Nephron (organoid): ENCODE measurements at regions not wholly inside any gene's neighbourhood (a gene's known extent, or its start where the extent isn't known, plus 50 kb on each side); places are given as distances from the start of the nearest gene placed in this dataset.

Experiments used
- H3K27ac Mint-ChIP-seq, 3 experiments: 2 replicates each; pipeline ENCODE4 v1.8.0; 2020; ENCODE audit warnings: mixed read lengths in 3 of 3, mild to moderate bottlenecking in 2 of 3, moderate library complexity in 1 of 3
- H3K27me3 Mint-ChIP-seq: 2 replicates; pipeline ENCODE4 v1.8.0; 2021; ENCODE audit warnings: low read depth, mild to moderate bottlenecking, moderate library complexity, mixed read lengths
- H3K36me3 Mint-ChIP-seq: 2 replicates; pipeline ENCODE4 v1.8.0; 2020; ENCODE audit warnings: low read depth, mixed read lengths
- H3K4me1 Mint-ChIP-seq: 2 replicates; pipeline ENCODE4 v1.8.0; 2020; ENCODE audit warnings: mixed read lengths
- H3K4me3 Mint-ChIP-seq, 3 experiments: 2 replicates each; pipeline ENCODE4 v1.8.0; 2020; ENCODE audit warnings: mild to moderate bottlenecking in 3 of 3, mixed read lengths in 3 of 3, moderate library complexity in 2 of 3
- H3K9me3 Mint-ChIP-seq: 2 replicates; pipeline ENCODE4 v1.8.0; 2020; ENCODE audit warnings: mixed read lengths
- CTCF ChIP-seq, 3 experiments: fragments of 200-600 bp; sonication (generic); IDR thresholded peaks; one replicate each; pipeline ENCODE4 v1.5.0; 2021; ENCODE audit warnings: antibody characterized with exemption in 3 of 3; ENCODE audit not compliant: unreplicated experiment in 3 of 3

- Mint-ChIP-seq H3K27ac (no peak overlapping the region), H3K36me3 (no peaks in the 10 kb centered on the region), H3K9me3 (no peaks in the 10 kb centered on the region), H3K27me3 (peaks cover 31% of the 10 kb centered on the region), H3K4me3 (no peak overlapping the region), H3K4me1 (peaks cover 37% of the 10 kb centered on the region)
- TF ChIP-seq CTCF (IDR thresholded peaks at IDR 0.05; ENCODE audit: unreplicated experiment in 3 of 3) = no peak
Measured at GRCh38 chr2:9110346-9110884, 96.2 kb upstream of the ASAP2 start.

DNA sequence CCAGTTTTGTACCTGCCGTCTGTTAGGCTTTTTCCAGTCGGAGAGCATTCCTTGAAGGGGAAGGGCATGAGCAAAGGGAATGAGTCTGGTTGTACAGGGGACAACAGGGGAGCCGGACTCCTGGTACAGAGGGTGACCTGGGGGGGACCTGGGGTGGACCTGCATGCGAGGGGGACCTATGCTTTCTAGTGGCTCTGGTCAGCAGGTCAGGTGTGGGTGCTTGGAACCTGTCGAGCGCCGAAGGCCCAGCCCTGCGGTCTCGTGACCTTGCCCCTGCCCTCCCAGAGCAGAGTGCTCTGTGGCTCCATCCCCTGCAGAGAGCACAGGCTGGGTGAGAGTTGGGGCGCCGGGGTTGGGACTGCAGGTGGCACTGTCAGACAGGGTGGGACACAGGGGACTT lies 96.7 kb upstream of the ASAP2 start:
- peak overlapping the region in 1 of 3 experiments; percentile 38 for H3K27ac Mint-ChIP-seq
- no peak overlapping the region for H3K4me3 Mint-ChIP-seq
- H3K27me3 Mint-ChIP-seq = peaks cover 31% of the 10 kb centered on the region
- no peak for TF ChIP-seq CTCF (IDR thresholded peaks at IDR 0.05; ENCODE audit: unreplicated experiment in 3 of 3)
- no peaks in the 10 kb centered on the region for H3K9me3 Mint-ChIP-seq
- H3K4me1 Mint-ChIP-seq = peaks cover 37% of the 10 kb centered on the region
- H3K36me3 Mint-ChIP-seq = no peaks in the 10 kb centered on the region

DNA sequence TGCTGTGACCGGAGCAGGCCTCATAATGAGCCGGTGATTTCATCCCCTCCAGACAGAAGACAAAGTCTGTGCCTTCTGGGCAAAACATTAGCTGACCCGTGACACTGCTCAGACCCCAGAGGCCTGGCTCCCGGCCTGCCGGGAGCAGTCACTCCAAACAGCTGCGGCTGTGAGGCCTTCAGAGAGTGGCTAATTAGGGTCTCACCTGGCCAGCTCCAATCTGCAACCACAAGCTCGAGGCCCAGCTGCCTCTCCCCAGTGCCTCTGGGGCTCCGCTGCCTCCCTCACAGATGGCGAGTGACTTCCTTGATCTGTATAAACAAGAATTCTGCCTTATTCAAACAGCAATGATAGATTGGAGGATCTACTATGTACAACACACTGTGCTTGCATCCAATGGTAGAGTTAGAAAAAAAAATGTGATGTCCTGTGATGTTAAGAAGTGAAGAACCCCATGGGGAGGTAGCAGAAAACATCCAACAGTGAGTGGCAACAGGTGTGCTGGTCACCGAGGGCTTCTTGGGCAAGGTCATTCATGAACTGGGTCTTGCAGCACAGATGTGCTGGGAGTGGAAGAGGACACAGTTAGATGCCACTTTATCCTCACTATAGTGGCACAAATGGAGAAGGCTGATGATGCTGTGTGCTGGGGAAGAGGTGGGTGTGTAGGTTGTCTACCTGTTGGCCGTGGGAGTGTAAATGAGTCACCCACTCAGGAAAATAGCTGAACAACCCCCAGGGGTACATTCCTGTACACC lies 98.2 kb upstream of the ASAP2 start:
- H3K27me3 Mint-ChIP-seq = peaks cover 38% of the 10 kb centered on the region
- peak overlapping the region in 2 of 3 experiments; percentile 5 to 31 for H3K27ac Mint-ChIP-seq
- no peaks in the 10 kb centered on the region for H3K36me3 Mint-ChIP-seq
- no peak for TF ChIP-seq CTCF (IDR thresholded peaks at IDR 0.05; ENCODE audit: unreplicated experiment in 3 of 3)
- H3K4me3 Mint-ChIP-seq = no peak overlapping the region
- H3K4me1 Mint-ChIP-seq = peaks cover 37% of the 10 kb centered on the region
- no peaks in the 10 kb centered on the region for H3K9me3 Mint-ChIP-seq

GRCh38 chr2:9107168-9108025 lies 99.2 kb upstream of the ASAP2 start:
- Mint-ChIP-seq H3K9me3 (no peaks in the 10 kb centered on the region), H3K36me3 (no peaks in the 10 kb centered on the region), H3K27me3 (peaks cover 46% of the 10 kb centered on the region), H3K4me3 (no peak overlapping the region), H3K27ac (peak overlapping the region in 1 of 3 experiments; percentile 31), H3K4me1 (peaks cover 43% of the 10 kb centered on the region)
- no peak for TF ChIP-seq CTCF (IDR thresholded peaks at IDR 0.05; ENCODE audit: unreplicated experiment in 3 of 3)

- Mint-ChIP-seq H3K27ac (peak overlapping the region in 2 of 3 experiments; percentile 27 to 69), H3K9me3 (no peaks in the 10 kb centered on the region), H3K36me3 (no peaks in the 10 kb centered on the region), H3K4me1 (peaks cover 44% of the 10 kb centered on the region), H3K27me3 (peaks cover 43% of the 10 kb centered on the region), H3K4me3 (no peak overlapping the region)
- TF ChIP-seq CTCF (IDR thresholded peaks at IDR 0.05; ENCODE audit: unreplicated experiment in 3 of 3) = no peak
Measured at GRCh38 chr2:9106338-9107167, 100.1 kb upstream of the ASAP2 start.
